ENCODE measurements at regions not wholly inside any gene's neighbourhood (a gene's known extent, or its start where the extent isn't known, plus 50 kb on each side); places are given as distances from the start of the nearest gene placed in this dataset.
"Not testable (repeated sequence)": the region's sequence is repeated elsewhere in the genome, so short reads cannot be mapped to it uniquely, and the experiment has no call there.

GRCh38 chr3:88412346-88412745 lies 262.6 kb downstream of the C3orf38 start:
- no peak for DNase-seq

DNA sequence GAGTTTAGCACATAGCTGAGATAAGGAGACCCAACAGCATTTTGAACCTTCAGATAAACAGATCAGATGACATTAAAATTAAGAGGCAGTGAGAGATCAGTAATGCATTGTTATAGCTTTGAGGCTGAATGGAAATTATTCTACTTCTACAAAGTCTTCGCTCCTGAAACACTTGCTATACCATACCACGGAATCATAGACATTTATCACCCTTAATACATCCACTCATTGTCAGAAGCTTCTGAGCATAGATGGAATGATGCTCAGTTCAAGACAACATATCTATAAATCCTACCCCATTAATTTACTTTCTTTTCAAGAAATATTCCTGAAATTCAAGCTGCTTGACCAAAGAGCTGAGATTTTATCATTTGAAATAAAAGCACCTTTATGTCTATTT lies 266.7 kb downstream of the C3orf38 start:
- no peak for DNase-seq

DNA sequence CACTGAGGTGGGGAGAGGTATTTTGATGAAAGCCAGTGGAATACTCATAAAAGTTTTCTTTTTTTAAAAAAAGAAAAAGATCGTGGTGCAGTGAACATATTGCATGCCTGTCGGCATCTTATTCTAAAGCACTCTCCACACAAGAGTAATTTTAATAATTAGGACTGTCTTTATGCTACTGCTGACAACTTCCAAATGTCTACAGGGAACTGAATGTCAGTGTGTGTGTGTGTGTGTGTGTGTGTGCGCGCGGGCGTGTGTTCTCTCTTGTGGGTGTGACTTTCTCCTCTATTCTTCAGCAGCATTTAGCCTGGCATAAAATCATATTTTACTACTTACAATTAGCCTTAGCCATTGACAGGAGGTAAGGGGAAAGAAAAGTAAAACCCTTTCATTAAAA lies 268.5 kb downstream of the C3orf38 start:
- no peak for DNase-seq

- no peak for DNase-seq
These were observed 283.8 kb downstream of the C3orf38 start for GRCh38 chr3:88433568-88433967.

GRCh38 chr3:88434001-88434400 lies 284.2 kb downstream of the C3orf38 start:
- DNase-seq, result no peak

DNA sequence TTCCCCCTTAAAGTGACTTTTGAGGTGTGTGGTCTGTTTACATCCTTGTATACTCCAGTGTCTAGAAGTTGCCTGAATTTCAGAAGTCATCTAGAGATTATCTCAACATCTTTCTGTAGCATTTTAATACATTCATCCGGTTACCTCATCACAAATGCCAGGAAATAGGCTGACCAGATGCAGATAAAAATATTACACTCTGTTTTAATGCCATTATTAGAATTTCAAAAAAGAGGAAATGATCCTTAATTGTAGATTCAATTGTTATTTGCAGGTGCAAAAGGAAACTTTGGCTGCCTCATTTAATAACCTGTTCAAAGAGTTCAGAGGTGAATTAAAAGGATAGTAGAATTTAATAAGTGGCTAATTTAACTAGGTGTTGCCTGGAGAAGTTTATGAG lies 290.9 kb downstream of the C3orf38 start:
- DNase-seq, result no peak

- no peak for DNase-seq
These were observed 293.3 kb downstream of the C3orf38 start for GRCh38 chr3:88443066-88443465.

DNA sequence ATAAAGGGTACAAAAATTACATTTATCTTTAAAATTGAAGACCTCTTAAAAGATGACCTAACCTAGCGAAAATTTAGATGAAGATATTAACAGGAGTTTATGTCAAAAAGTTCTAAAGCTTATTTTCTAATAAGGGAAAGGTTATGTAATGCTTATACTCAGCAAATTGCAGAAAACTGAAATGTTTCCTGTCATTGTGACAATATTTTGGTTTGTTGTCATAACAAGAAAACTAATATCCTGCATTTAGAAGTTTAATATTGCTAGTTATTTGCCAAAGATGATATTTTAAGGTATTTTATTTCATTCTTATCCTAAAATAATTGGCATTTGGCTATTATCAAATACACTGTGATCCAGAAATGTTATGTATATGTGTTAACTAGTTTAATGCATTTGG lies 294.5 kb downstream of the C3orf38 start:
- DNase-seq, result no peak

DNA sequence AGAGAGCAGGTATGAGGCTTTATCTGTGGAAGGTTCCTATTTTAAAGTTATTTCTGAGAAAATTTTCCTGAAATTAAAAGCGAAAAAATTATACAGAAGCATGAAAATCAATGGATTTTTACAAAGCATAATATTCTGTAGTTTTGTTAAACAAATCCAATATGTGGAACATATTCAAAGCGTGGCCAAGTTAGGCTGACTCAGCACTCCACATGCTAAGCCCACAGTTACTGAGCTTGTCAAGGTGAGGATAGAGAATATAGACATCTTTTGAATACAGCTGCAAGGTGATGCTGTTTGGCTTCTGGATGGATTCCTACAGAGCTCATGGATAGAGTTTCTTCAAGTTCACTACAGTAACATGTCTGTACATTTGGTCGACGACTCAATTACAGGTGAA lies 302.5 kb downstream of the C3orf38 start:
- no peak for DNase-seq

GRCh38 chr3:88460369-88460768 lies 310.6 kb downstream of the C3orf38 start:
- DNase-seq, result no peak

DNA sequence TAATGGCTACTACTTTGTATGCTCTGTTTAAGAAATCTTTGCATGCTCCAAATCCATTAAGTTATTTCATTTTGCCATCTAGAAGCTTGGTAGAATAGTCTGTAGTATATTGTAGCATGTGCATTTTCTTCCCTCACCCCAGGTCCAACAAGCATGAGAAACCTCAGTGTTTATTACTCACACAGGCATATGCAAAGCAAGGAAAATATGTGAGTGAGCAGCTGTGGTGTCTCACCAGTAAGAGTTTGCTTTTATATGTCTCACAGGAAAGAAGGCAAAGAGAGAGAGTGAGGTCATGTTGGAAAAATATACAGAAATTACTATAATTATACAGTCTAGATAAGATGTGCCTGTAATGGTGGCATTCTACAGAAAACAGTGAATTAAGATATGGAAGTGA lies 312.5 kb downstream of the C3orf38 start:
- no peak for DNase-seq

DNA sequence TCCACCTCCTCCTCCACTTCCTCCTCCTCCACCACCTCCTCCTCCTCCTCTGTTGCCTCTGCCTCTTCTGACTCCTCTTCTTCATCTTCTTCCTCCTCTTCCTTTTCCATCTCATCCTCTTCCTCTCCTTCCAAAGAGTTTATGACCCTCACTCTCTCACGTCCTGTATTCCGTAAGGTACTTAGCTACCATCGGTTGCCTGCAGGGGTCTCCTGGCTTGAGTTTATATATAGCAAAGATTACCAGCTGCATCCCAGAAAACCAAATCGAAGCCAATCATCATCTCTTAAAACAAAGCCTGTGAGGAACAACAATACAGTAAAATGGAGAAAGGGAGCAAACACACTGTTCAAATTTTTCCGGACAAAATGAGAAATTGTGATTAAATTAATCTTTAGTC lies 317.4 kb downstream of the C3orf38 start:
- DNase-seq, result no peak

DNA sequence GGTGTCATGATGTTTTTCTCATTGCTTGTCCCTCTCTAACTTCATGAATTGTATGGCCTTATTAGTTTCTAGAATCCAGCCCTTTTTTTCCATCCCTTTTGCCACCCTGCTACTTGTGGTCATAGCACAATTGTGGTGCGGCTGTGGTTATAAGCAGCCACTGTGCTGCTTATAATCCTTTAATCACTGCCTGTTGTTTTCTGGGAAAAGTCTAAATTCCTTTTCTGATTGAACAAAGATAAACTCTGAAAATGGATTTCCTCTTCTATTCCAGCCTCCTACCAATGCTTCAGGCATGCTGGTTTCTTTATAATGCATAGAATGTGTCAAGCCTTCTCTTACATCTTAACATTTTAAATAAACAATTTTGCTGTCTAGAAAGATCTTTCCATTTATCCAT lies 319.5 kb downstream of the C3orf38 start:
- DNase-seq, result no peak

DNA sequence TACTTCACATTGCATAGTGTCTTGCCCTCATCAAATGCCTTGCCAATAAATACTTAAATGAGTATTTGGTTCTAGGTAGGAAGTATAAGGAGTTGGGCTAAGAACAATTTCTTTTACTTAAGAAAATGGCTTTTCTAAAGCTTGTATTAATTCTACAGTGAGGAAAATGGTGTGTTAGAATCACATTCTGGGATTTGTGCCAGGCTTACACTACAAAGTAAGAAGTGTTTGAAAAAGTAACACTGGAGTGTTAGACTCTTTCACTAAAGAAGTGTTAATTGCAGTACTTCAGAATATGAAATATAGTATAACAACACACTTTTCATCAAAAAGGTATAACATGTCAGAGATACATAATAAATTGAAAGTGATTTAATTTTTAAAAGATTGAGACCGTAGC lies 328.7 kb downstream of the C3orf38 start:
- no peak for DNase-seq

DNA sequence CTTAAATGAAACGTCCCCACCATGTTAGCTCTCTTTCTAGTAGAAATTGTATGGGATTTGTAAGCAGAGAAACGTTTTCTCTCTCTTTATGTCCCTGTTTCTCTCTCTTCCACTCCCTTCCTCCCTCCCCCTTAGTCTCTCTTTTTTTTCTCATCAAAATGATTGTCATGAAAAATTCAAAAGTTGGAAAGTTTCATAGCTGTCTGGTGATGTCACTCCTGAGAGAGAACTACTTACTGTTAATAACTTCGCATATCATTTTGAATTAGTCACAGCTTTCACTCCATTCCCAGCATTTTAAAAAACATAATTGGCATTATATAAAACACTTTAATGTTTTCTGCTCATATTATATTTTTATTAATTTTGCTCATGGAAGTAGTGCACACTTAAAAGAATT lies 331.1 kb downstream of the C3orf38 start:
- no peak for DNase-seq

- DNase-seq, result no peak
These were observed 335.2 kb downstream of the C3orf38 start for GRCh38 chr3:88485001-88485400.

- not testable (repeated sequence) for DNase-seq
These were observed 359.1 kb downstream of the C3orf38 start for GRCh38 chr3:88508818-88509217.

GRCh38 chr3:88509582-88509981 lies 359.8 kb downstream of the C3orf38 start:
- no peak for DNase-seq

GRCh38 chr3:88528494-88528893 lies 378.7 kb downstream of the C3orf38 start:
- no peak for DNase-seq

GRCh38 chr3:88534534-88534933 lies 384.8 kb downstream of the C3orf38 start:
- no peak for DNase-seq

- DNase-seq, result no peak
These were observed 385.8 kb downstream of the C3orf38 start for GRCh38 chr3:88535563-88535962.

DNA sequence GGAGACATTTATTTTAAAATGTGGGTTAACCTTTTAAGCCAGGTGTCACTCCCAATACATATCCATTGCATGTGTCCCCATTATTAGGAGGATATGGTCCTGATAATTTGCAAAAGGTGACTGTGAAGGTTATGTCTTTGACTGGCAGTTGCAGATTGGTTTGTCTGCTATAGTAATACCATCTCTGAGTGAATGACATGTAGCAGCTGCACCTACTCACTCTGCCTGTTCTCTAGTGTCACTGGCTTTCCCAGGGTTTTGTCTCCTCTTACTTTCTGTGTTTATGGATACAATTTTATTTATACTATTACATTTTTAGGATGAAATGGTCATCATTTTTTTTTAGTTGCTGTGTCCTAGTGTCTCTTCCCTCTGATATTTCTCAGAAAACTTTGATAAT lies 393.2 kb downstream of the C3orf38 start:
- no peak for DNase-seq

- DNase-seq, result no peak
These were observed 422.7 kb downstream of the C3orf38 start for GRCh38 chr3:88572450-88572849.

GRCh38 chr3:88573472-88573871 lies 423.7 kb downstream of the C3orf38 start:
- no peak for DNase-seq

DNA sequence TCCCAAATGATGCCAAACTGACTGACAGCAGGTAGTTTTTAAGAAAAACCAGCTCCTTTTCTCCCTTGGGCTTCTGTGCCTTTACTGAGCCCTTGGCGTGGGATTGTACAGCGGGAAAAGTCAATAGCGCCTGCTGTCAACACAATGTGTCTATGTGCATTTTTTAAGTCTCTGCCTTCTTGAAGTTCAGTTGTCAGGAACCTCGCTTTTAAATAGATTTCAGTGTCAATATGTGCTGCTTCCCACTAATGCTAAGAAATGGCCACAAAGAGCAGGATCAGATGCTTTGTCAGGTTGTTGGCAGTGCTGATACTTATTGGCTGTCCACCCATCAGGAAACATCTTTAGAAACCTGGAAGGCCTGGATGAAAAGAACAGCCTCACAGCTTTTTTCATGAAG lies 424.4 kb downstream of the C3orf38 start:
- no peak for DNase-seq

GRCh38 chr3:88584451-88584850 lies 434.7 kb downstream of the C3orf38 start:
- no peak for DNase-seq

All from activated CD4-positive, alpha-beta T cell treated with anti-CD3 and anti-CD28 coated beads, Interleukin-2, amount 50 U/mL, for 48 hours (primary cell).